HEK293 (cell line): ENCODE measurements at regions not wholly inside any gene's neighbourhood (a gene's known extent, or its start where the extent isn't known, plus 50 kb on each side); places are given as distances from the start of the nearest gene placed in this dataset.

Experiments used
- CTCF ChIA-PET: fragments of 350-600 bp; formaldehyde crosslinking; extraction: SDS; loops from one replicate; lab custom pipeline; 2021; ENCODE audit warnings: antibody characterized with exemption; lab: Yijun Ruan, JAX
- POLR2A ChIA-PET: fragments of 300-600 bp; formaldehyde crosslinking; extraction: SDS; loops from one replicate; lab custom pipeline; 2020; ENCODE audit warnings: antibody characterized with exemption, inconsistent platforms; lab: Yijun Ruan, JAX
- H3K27ac ChIP-seq: fragments of 200-500 bp; sonication (Bioruptor generic); 2 replicates; pipeline ENCODE4 v1.5.1; 2014; ENCODE audit warnings: low read depth, low read length, control low read depth, inconsistent platforms; ENCODE audit errors: extremely low read depth
- H3K36me3 ChIP-seq, 2 experiments: fragments of 200-500 bp in 1 of 2; sonication (Bioruptor generic) in 1 of 2; 1 replicate in 1 of 2; 2 replicates in 1 of 2; pipeline ENCODE4 v1.5.1; 2014 to 2017; ENCODE audit warnings: inconsistent platforms in 2 of 2, low read length in 2 of 2; ENCODE audit not compliant: control insufficient read depth in 2 of 2, insufficient read depth in 1 of 2
- H3K4me1 ChIP-seq: fragments of 200-500 bp; sonication (Bioruptor generic); 2 replicates; pipeline ENCODE4 v1.5.1; 2014; ENCODE audit warnings: mild to moderate bottlenecking, low read length, inconsistent platforms; ENCODE audit not compliant: control insufficient read depth, insufficient read depth
- H3K4me3 ChIP-seq: 2 replicates; pipeline ENCODE4 v1.5.1; 2011; ENCODE audit warnings: low read depth, mild to moderate bottlenecking, control low read depth, low read length, moderate library complexity
- H3K9me3 ChIP-seq: fragments of 200-500 bp; sonication (Bioruptor generic); 2 replicates; pipeline ENCODE4 v1.5.1; 2014; ENCODE audit warnings: low read depth, low read length, inconsistent platforms; ENCODE audit not compliant: control insufficient read depth, insufficient read depth
- KLF9 ChIP-seq: fragments of 450-650 bp; formaldehyde crosslinking; IDR thresholded peaks from 2 replicates; pipeline ENCODE4 v1.5.1; 2016; ENCODE audit warnings: missing biosample characterization, missing genetic modification characterization, low read depth
- SP2 ChIP-seq: fragments of 450-650 bp; formaldehyde crosslinking; IDR thresholded peaks from 2 replicates; pipeline ENCODE4 v1.5.1; 2016; ENCODE audit warnings: missing biosample characterization, missing genetic modification characterization
- ZNF112 ChIP-seq: fragments of 450-650 bp; formaldehyde crosslinking; IDR thresholded peaks from 2 replicates; pipeline ENCODE4 v1.5.0; 2017; ENCODE audit warnings: missing biosample characterization, missing genetic modification characterization
- ZNF133 ChIP-seq: fragments of 450-650 bp; formaldehyde crosslinking; IDR thresholded peaks from 2 replicates; pipeline ENCODE4 v1.5.1; 2016; ENCODE audit warnings: missing biosample characterization, missing genetic modification characterization
- ZNF311 ChIP-seq: fragments of 450-650 bp; formaldehyde crosslinking; IDR thresholded peaks from 2 replicates; pipeline ENCODE4 v1.5.1; 2017; ENCODE audit warnings: missing biosample characterization, missing genetic modification characterization, borderline replicate concordance
- ZNF350 ChIP-seq: fragments of 450-650 bp; formaldehyde crosslinking; IDR thresholded peaks from 2 replicates; pipeline ENCODE4 v1.5.0; 2017; ENCODE audit warnings: missing biosample characterization, mild to moderate bottlenecking, missing genetic modification characterization
- ZNF548 ChIP-seq: fragments of 450-650 bp; formaldehyde crosslinking; IDR thresholded peaks from 2 replicates; pipeline ENCODE4 v1.5.1; 2016; ENCODE audit warnings: missing biosample characterization, missing genetic modification characterization
- ZNF623 ChIP-seq: fragments of 450-650 bp; formaldehyde crosslinking; IDR thresholded peaks from 2 replicates; pipeline ENCODE4 v1.5.1; 2016; ENCODE audit warnings: missing biosample characterization, missing genetic modification characterization
- TF ChIP-seq, protein P1 (sequence below): fragments of 450-650 bp; formaldehyde crosslinking; IDR thresholded peaks from 2 replicates; pipeline ENCODE4 v1.5.1; 2016; ENCODE audit warnings: missing biosample characterization, missing genetic modification characterization
- TF ChIP-seq, protein P2 (sequence below): fragments of 450-650 bp; formaldehyde crosslinking; IDR thresholded peaks from 2 replicates; pipeline ENCODE4 v1.5.1; 2016; ENCODE audit warnings: missing biosample characterization, missing genetic modification characterization
- TF ChIP-seq, protein P3 (sequence below): fragments of 450-650 bp; formaldehyde crosslinking; IDR thresholded peaks from 2 replicates; pipeline ENCODE4 v1.5.1; 2016; ENCODE audit warnings: missing biosample characterization, missing genetic modification characterization, low read depth
- TF ChIP-seq, protein P4 (sequence below): fragments of 450-650 bp; formaldehyde crosslinking; IDR thresholded peaks from 2 replicates; pipeline ENCODE4 v1.5.1; 2017; ENCODE audit warnings: missing biosample characterization, missing genetic modification characterization
- TF ChIP-seq, protein P5 (sequence below): fragments of 450-650 bp; formaldehyde crosslinking; IDR thresholded peaks from 2 replicates; pipeline ENCODE4 v1.5.1; 2016; ENCODE audit warnings: missing biosample characterization, missing genetic modification characterization
- TF ChIP-seq, protein P6 (sequence below): fragments of 450-650 bp; formaldehyde crosslinking; IDR thresholded peaks from 2 replicates; pipeline ENCODE4 v1.5.1; 2016; ENCODE audit warnings: missing biosample characterization, missing genetic modification characterization

DNA sequence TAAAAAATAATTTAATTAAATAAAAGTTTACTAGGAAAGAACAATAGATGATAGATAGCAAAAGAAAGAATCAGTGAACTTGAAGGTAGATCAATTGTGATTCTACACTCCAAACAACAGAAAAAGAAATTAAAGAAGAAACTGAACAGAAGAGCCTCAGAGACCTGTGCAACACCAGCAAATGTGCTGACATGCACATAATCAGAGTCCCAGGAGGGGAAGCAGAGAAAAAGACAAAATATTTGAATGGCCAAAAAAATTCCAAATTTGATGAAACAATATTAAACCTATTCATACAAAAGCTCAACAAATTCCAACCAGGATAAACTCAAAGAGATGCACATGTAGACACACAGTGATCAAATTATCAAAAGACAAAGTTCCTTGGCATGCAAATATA lies 267.5 kb upstream of the OPRM1 start:
- ChIA-PET POLR2A (no interaction called here), CTCF (no interaction called here)
- no peak overlapping the region for H3K4me3 ChIP-seq
- no peak overlapping the region for H3K27ac ChIP-seq
- no peaks in the 10 kb centered on the region for H3K36me3 ChIP-seq
- TF ChIP-seq, protein P1, sequence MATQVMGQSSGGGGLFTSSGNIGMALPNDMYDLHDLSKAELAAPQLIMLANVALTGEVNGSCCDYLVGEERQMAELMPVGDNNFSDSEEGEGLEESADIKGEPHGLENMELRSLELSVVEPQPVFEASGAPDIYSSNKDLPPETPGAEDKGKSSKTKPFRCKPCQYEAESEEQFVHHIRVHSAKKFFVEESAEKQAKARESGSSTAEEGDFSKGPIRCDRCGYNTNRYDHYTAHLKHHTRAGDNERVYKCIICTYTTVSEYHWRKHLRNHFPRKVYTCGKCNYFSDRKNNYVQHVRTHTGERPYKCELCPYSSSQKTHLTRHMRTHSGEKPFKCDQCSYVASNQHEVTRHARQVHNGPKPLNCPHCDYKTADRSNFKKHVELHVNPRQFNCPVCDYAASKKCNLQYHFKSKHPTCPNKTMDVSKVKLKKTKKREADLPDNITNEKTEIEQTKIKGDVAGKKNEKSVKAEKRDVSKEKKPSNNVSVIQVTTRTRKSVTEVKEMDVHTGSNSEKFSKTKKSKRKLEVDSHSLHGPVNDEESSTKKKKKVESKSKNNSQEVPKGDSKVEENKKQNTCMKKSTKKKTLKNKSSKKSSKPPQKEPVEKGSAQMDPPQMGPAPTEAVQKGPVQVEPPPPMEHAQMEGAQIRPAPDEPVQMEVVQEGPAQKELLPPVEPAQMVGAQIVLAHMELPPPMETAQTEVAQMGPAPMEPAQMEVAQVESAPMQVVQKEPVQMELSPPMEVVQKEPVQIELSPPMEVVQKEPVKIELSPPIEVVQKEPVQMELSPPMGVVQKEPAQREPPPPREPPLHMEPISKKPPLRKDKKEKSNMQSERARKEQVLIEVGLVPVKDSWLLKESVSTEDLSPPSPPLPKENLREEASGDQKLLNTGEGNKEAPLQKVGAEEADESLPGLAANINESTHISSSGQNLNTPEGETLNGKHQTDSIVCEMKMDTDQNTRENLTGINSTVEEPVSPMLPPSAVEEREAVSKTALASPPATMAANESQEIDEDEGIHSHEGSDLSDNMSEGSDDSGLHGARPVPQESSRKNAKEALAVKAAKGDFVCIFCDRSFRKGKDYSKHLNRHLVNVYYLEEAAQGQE (tag by site-specific recombination): no peak
- TF ChIP-seq ZNF311 (tag by site-specific recombination): no peak
- TF ChIP-seq ZNF133: no peak
- TF ChIP-seq, protein P2, sequence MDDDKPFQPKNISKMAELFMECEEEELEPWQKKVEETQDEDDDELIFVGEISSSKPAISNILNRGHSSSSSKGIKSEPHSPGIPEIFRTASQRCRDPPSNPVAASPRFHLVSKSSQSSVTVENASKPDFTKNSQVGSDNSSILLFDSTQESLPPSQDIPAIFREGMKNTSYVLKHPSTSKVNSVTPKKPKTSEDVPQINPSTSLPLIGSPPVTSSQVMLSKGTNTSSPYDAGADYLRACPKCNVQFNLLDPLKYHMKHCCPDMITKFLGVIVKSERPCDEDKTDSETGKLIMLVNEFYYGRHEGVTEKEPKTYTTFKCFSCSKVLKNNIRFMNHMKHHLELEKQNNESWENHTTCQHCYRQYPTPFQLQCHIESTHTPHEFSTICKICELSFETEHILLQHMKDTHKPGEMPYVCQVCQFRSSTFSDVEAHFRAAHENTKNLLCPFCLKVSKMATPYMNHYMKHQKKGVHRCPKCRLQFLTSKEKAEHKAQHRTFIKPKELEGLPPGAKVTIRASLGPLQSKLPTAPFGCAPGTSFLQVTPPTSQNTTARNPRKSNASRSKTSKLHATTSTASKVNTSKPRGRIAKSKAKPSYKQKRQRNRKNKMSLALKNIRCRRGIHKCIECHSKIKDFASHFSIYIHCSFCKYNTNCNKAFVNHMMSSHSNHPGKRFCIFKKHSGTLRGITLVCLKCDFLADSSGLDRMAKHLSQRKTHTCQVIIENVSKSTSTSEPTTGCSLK (tag by site-specific recombination): no peak
- TF ChIP-seq KLF9 (tag by site-specific recombination): no peak
- TF ChIP-seq, protein P3, sequence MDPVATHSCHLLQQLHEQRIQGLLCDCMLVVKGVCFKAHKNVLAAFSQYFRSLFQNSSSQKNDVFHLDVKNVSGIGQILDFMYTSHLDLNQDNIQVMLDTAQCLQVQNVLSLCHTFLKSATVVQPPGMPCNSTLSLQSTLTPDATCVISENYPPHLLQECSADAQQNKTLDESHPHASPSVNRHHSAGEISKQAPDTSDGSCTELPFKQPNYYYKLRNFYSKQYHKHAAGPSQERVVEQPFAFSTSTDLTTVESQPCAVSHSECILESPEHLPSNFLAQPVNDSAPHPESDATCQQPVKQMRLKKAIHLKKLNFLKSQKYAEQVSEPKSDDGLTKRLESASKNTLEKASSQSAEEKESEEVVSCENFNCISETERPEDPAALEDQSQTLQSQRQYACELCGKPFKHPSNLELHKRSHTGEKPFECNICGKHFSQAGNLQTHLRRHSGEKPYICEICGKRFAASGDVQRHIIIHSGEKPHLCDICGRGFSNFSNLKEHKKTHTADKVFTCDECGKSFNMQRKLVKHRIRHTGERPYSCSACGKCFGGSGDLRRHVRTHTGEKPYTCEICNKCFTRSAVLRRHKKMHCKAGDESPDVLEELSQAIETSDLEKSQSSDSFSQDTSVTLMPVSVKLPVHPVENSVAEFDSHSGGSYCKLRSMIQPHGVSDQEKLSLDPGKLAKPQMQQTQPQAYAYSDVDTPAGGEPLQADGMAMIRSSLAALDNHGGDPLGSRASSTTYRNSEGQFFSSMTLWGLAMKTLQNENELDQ (tag by site-specific recombination): no peak
- TF ChIP-seq, protein P4, sequence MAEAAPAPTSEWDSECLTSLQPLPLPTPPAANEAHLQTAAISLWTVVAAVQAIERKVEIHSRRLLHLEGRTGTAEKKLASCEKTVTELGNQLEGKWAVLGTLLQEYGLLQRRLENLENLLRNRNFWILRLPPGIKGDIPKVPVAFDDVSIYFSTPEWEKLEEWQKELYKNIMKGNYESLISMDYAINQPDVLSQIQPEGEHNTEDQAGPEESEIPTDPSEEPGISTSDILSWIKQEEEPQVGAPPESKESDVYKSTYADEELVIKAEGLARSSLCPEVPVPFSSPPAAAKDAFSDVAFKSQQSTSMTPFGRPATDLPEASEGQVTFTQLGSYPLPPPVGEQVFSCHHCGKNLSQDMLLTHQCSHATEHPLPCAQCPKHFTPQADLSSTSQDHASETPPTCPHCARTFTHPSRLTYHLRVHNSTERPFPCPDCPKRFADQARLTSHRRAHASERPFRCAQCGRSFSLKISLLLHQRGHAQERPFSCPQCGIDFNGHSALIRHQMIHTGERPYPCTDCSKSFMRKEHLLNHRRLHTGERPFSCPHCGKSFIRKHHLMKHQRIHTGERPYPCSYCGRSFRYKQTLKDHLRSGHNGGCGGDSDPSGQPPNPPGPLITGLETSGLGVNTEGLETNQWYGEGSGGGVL: no peak
- TF ChIP-seq ZNF350 (tag by site-specific recombination): no peak
- TF ChIP-seq, all 188 proteins: peak for 0
- Histone ChIP-seq H3K4me1 (no peaks in the 10 kb centered on the region), H3K9me3 (no peaks in the 10 kb centered on the region)

DNA sequence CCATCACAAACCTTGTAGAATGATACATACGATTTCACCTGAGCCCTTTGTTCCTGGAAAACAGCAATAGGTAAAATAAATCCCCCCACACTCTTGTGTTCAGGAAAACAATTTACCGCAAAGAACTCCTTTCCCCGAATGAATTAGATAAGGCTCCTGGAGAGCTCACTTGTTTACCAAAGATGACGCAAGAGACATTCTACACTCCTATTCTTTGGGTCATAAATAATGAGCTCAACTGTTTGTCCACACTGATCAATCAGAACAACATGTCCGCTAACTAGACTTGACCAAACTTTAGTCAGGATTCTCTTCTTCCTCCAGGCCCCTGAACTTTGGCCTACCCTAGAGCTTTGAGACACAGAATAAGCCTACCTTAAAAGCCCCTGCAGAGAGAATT lies 271.9 kb upstream of the OPRM1 start:
- Histone ChIP-seq H3K4me1 (no peaks in the 10 kb centered on the region), H3K36me3 (no peaks in the 10 kb centered on the region), H3K4me3 (no peak overlapping the region), H3K9me3 (no peaks in the 10 kb centered on the region), H3K27ac (no peak overlapping the region)
- ChIA-PET POLR2A (no interaction called here), CTCF (interaction anchor here (0.6 kb wide), 1 partner anchor 1784 kb away, joined by 3 read pairs; no protein-coding TSS in a partner anchor)
- TF ChIP-seq, protein P4: no peak
- TF ChIP-seq, protein P2 (tag by site-specific recombination): no peak
- TF ChIP-seq ZNF548 (no peak), ZNF112 (tag by site-specific recombination) (no peak), SP2 (tag by site-specific recombination) (no peak), ZNF623 (no peak)
- TF ChIP-seq, protein P5, sequence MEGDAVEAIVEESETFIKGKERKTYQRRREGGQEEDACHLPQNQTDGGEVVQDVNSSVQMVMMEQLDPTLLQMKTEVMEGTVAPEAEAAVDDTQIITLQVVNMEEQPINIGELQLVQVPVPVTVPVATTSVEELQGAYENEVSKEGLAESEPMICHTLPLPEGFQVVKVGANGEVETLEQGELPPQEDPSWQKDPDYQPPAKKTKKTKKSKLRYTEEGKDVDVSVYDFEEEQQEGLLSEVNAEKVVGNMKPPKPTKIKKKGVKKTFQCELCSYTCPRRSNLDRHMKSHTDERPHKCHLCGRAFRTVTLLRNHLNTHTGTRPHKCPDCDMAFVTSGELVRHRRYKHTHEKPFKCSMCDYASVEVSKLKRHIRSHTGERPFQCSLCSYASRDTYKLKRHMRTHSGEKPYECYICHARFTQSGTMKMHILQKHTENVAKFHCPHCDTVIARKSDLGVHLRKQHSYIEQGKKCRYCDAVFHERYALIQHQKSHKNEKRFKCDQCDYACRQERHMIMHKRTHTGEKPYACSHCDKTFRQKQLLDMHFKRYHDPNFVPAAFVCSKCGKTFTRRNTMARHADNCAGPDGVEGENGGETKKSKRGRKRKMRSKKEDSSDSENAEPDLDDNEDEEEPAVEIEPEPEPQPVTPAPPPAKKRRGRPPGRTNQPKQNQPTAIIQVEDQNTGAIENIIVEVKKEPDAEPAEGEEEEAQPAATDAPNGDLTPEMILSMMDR (tag by site-specific recombination): no peak
- TF ChIP-seq, protein P6, sequence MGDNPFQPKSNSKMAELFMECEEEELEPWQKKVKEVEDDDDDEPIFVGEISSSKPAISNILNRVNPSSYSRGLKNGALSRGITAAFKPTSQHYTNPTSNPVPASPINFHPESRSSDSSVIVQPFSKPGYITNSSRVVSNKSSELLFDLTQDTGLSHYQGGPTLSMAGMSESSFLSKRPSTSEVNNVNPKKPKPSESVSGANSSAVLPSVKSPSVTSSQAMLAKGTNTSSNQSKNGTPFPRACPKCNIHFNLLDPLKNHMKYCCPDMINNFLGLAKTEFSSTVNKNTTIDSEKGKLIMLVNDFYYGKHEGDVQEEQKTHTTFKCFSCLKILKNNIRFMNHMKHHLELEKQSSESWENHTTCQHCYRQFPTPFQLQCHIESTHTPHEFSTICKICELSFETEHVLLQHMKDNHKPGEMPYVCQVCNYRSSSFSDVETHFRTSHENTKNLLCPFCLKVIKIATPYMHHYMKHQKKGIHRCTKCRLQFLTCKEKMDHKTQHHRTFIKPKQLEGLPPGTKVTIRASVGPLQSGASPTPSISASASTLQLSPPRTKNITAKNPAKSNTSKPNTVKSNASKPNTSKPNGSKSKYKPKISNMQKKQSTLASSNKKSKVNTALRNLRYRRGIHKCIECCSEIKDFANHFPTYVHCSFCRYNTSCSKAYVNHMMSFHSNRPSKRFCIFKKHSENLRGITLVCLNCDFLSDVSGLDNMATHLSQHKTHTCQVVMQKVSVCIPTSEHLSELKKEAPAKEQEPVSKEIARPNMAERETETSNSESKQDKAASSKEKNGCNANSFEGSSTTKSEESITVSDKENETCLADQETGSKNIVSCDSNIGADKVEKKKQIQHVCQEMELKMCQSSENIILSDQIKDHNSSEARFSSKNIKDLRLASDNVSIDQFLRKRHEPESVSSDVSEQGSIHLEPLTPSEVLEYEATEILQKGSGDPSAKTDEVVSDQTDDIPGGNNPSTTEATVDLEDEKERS (tag by site-specific recombination): no peak
